ENCODE measurements at regions not wholly inside any gene's neighbourhood (a gene's known extent, or its start where the extent isn't known, plus 50 kb on each side); places are given as distances from the start of the nearest gene placed in this dataset.

- no peak for DNase-seq
Observed at GRCh38 chr11:112543390-112543789, 282.7 kb upstream of the PLET1 start.

GRCh38 chr11:112548641-112549040 lies 288.0 kb upstream of the PLET1 start:
- no peak for DNase-seq

- DNase-seq, result no peak
Observed at GRCh38 chr11:112553205-112553731, 292.6 kb upstream of the PLET1 start.

GRCh38 chr11:112554586-112554985 lies 293.9 kb upstream of the PLET1 start:
- DNase-seq, result no peak

- peak; percentile 49 to 71 for DNase-seq
Observed at GRCh38 chr11:112555491-112556364, 295.1 kb upstream of the PLET1 start.

GRCh38 chr11:112558691-112559090 lies 298.0 kb upstream of the PLET1 start:
- no peak for DNase-seq

- no peak for DNase-seq
Observed at GRCh38 chr11:112563808-112564207, 303.1 kb upstream of the PLET1 start.

GRCh38 chr11:112564228-112564955 lies 303.7 kb upstream of the PLET1 start:
- no peak for DNase-seq

- no peak for DNase-seq
Observed at GRCh38 chr11:112565551-112565950, 304.9 kb upstream of the PLET1 start.

- no peak for DNase-seq
Observed at GRCh38 chr11:112566124-112566523, 305.5 kb upstream of the PLET1 start.

- DNase-seq, result no peak
Observed at GRCh38 chr11:112570333-112570732, 309.7 kb upstream of the PLET1 start.

GRCh38 chr11:112579282-112579681 lies 318.6 kb upstream of the PLET1 start:
- DNase-seq, result no peak

GRCh38 chr11:112580864-112581263 lies 320.2 kb upstream of the PLET1 start:
- no peak for DNase-seq

- DNase-seq, result no peak
Observed at GRCh38 chr11:112581747-112582146, 321.1 kb upstream of the PLET1 start.

- no peak for DNase-seq
Observed at GRCh38 chr11:112582366-112582765, 321.7 kb upstream of the PLET1 start.

- DNase-seq, result no peak
Observed at GRCh38 chr11:112583261-112583893, 322.7 kb upstream of the PLET1 start.

GRCh38 chr11:112584672-112585071 lies 324.0 kb upstream of the PLET1 start:
- DNase-seq, result no peak

GRCh38 chr11:112587664-112588063 lies 327.0 kb upstream of the PLET1 start:
- DNase-seq, result no peak

- peak; percentile 16 to 35 for DNase-seq
Observed at GRCh38 chr11:112588252-112588694, 327.6 kb upstream of the PLET1 start.

- no peak for DNase-seq
Observed at GRCh38 chr11:112589155-112589554, 328.5 kb upstream of the PLET1 start.

GRCh38 chr11:112590764-112591163 lies 330.1 kb upstream of the PLET1 start:
- DNase-seq, result no peak

- no peak for DNase-seq
Observed at GRCh38 chr11:112593440-112593839, 332.8 kb upstream of the PLET1 start.

- DNase-seq, result no peak
Observed at GRCh38 chr11:112596324-112596723, 335.7 kb upstream of the PLET1 start.
